Activated CD8-positive, alpha-beta T cell treated with anti-CD3 and anti-CD28 coated beads for 36 hours (primary cell): ENCODE measurements at regions not wholly inside any gene's neighbourhood (a gene's known extent, or its start where the extent isn't known, plus 50 kb on each side); places are given as distances from the start of the nearest gene placed in this dataset.

ENCODE experiments used
- ATAC-seq: fragments of 200-7000 bp; cut with Tn5 transposase; one replicate; pipeline ENCODE4 v1.10.0; 2021; ENCODE audit warnings: mild to moderate bottlenecking, moderate library complexity
- CTCF ChIA-PET: fragments of 350-600 bp; sonication (Branson Sonifier 250); formaldehyde crosslinking; loops from one replicate; lab custom pipeline; 2021; ENCODE audit warnings: antibody characterized with exemption; lab: Charles Lee
- POLR2A ChIA-PET: fragments of 350-600 bp; sonication (Branson Sonifier 250); formaldehyde crosslinking; loops from one replicate; lab custom pipeline; 2021; ENCODE audit warnings: antibody characterized with exemption; lab: Charles Lee
- DNase-seq: peaks from one replicate; pipeline ENCODE4 v3.0.0-alpha.2; 2020
- H3K27ac Mint-ChIP-seq: one replicate; pipeline ENCODE4 v1.8.0; 2021; ENCODE audit warnings: mild to moderate bottlenecking, mixed read lengths
- H3K27me3 Mint-ChIP-seq: one replicate; pipeline ENCODE4 v1.8.0; 2021; ENCODE audit warnings: mixed read lengths
- H3K36me3 Mint-ChIP-seq: one replicate; pipeline ENCODE4 v1.8.0; 2021; ENCODE audit warnings: low read depth, mixed read lengths
- H3K4me1 Mint-ChIP-seq: one replicate; pipeline ENCODE4 v1.8.0; 2021; ENCODE audit warnings: low read depth, mixed read lengths
- H3K4me3 Mint-ChIP-seq: one replicate; pipeline ENCODE4 v1.8.0; 2021; ENCODE audit warnings: mild to moderate bottlenecking, moderate library complexity, mixed read lengths
- H3K9me3 Mint-ChIP-seq: one replicate; pipeline ENCODE4 v1.8.0; 2021; ENCODE audit warnings: mixed read lengths
- intact Hi-C: fragments of 100-400 bp; cut with micrococcal nuclease; formaldehyde crosslinking; loops from one replicate; pipeline ENCODE4 v1.10.0; 2022
- TF ChIP-seq, protein P1 (sequence below): fragments of 200-600 bp; IDR thresholded peaks from one replicate; pipeline ENCODE4 v1.8.0; 2022; ENCODE audit warnings: antibody characterized with exemption, mild to moderate bottlenecking

DNA sequence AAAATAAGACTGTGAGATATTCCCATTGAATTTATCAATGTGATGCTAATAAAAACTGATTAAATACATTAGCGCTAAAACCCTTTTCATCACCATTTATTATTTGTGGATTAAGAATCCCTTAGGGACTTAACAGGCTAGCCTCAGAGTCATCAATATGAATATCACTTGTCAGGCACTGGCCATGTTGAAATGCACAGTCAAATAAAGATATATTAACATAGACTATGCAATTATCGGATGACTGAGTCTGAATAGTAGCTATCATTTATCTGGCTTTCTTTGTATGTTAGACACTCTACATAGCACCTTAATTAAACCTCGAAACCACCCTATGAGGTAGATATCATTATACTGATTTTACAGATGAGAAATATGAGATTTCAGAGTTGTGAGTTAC, 213.6 kb downstream of the RDH14 start:
- H3K4me3 Mint-ChIP-seq: no peak overlapping the region
- TF ChIP-seq, protein P1, sequence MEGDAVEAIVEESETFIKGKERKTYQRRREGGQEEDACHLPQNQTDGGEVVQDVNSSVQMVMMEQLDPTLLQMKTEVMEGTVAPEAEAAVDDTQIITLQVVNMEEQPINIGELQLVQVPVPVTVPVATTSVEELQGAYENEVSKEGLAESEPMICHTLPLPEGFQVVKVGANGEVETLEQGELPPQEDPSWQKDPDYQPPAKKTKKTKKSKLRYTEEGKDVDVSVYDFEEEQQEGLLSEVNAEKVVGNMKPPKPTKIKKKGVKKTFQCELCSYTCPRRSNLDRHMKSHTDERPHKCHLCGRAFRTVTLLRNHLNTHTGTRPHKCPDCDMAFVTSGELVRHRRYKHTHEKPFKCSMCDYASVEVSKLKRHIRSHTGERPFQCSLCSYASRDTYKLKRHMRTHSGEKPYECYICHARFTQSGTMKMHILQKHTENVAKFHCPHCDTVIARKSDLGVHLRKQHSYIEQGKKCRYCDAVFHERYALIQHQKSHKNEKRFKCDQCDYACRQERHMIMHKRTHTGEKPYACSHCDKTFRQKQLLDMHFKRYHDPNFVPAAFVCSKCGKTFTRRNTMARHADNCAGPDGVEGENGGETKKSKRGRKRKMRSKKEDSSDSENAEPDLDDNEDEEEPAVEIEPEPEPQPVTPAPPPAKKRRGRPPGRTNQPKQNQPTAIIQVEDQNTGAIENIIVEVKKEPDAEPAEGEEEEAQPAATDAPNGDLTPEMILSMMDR: no peak
- POLR2A ChIA-PET: no interaction called here
- ATAC-seq: no peak
- no peaks in the 10 kb centered on the region for H3K36me3 Mint-ChIP-seq
- intact Hi-C loops: no loop called here
- CTCF ChIA-PET: no interaction called here
- H3K27ac Mint-ChIP-seq: no peak overlapping the region
- DNase-seq: no peak
- peaks cover 2% of the 10 kb centered on the region for H3K27me3 Mint-ChIP-seq
- H3K9me3 Mint-ChIP-seq: no peaks in the 10 kb centered on the region
- no peaks in the 10 kb centered on the region for H3K4me1 Mint-ChIP-seq

DNA sequence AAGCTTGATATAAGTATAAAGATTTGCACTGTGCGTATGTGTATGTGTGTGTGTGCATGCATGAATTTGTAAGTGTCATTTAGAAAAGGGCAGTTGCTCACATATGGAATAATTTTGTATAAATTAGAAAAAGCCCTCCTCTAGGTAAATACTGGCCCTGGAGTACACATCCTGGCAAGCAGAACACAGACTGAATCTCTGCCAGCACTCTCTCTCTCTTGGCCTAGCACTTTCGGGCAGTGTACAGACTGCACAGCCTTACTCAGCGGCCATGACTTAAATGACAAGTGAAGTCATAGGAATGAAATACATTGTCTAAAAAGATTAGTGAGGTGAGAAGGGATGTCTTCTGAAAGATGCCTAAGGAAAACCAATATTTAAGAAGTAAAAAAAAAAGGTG, 214.1 kb downstream of the RDH14 start:
- Mint-ChIP-seq H3K27me3 (peaks cover 2% of the 10 kb centered on the region), H3K4me1 (no peaks in the 10 kb centered on the region), H3K4me3 (no peak overlapping the region), H3K9me3 (no peaks in the 10 kb centered on the region), H3K36me3 (no peaks in the 10 kb centered on the region), H3K27ac (no peak overlapping the region)
- DNase-seq: no peak
- POLR2A ChIA-PET: no interaction called here
- TF ChIP-seq, protein P1: no peak
- intact Hi-C loops: no loop called here
- CTCF ChIA-PET: no interaction called here
- no peak for ATAC-seq

DNA sequence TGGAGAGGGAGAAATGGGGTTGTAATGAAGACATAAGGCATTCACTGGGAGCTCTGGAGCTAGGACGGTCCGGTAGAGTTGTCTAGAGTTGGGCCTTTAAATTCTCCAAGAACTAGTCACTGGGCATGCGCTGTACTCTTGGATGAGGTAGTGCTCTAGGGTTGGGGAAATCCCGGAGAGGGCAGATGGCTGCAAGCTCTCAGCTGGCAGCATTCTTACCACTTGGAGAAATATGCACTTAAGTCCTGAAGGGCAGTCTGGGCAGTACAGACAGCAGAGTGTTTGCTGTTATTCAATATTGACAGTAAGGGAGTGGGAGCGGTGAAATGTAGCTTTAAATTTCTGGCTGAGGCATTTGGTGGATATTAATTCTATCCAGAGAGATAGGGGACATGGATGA, 214.6 kb downstream of the RDH14 start:
- TF ChIP-seq, protein P1: no peak
- POLR2A ChIA-PET: no interaction called here
- Mint-ChIP-seq H3K27ac (no peak overlapping the region), H3K36me3 (no peaks in the 10 kb centered on the region), H3K4me3 (no peak overlapping the region), H3K4me1 (no peaks in the 10 kb centered on the region), H3K9me3 (no peaks in the 10 kb centered on the region), H3K27me3 (peaks cover 2% of the 10 kb centered on the region)
- ATAC-seq (no peak), DNase-seq (no peak)
- CTCF ChIA-PET: no interaction called here
- intact Hi-C loops: no loop called here

DNA sequence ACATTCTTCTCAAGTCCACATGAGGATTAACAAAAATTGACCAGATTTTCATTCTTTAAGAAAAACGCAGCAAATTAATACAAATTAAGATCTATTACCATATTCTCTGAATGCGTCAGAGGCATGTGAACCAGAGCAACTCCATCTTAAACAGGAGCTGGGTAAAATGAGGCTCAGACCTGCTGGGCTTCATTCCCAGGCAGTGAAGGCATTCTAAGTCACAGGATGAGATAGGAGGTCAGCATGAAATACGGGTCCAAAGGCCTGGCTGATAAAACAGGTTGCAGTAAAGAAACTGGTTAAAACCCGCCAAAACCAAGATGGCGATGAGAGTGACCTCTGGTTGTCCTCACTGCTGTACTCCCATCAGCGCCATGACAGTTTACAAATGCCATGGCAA, 217.6 kb downstream of the RDH14 start:
- Mint-ChIP-seq H3K9me3 (no peaks in the 10 kb centered on the region), H3K4me1 (no peaks in the 10 kb centered on the region), H3K36me3 (no peaks in the 10 kb centered on the region), H3K27ac (no peak overlapping the region), H3K4me3 (no peak overlapping the region), H3K27me3 (peaks cover 4% of the 10 kb centered on the region)
- POLR2A ChIA-PET: no interaction called here
- CTCF ChIA-PET: no interaction called here
- ATAC-seq (no peak), DNase-seq (no peak)
- TF ChIP-seq, protein P1: no peak
- intact Hi-C loops: no loop called here

DNA sequence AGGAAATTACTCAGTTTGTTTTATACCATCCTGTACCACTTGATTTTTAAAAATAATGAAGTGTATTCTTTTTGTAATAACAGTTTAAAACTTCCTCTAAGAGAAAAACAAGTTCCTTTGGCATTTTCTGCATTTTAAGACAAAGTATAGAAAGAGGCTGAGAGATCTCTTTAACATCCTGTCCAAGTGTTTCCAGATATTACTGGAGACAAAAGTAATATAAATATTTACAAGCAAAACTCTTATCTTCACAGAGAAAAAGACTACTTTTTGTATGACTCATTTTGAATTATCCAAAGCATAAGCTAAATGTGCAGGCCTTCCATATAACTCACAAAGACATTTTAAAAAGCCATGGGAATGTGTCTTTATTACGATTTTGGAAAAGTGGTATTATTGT, 221.1 kb downstream of the RDH14 start:
- POLR2A ChIA-PET: no interaction called here
- Mint-ChIP-seq H3K36me3 (no peaks in the 10 kb centered on the region), H3K4me1 (no peaks in the 10 kb centered on the region), H3K9me3 (no peaks in the 10 kb centered on the region), H3K4me3 (no peak overlapping the region), H3K27ac (no peak overlapping the region), H3K27me3 (peaks cover 6% of the 10 kb centered on the region)
- no peak for DNase-seq
- TF ChIP-seq, protein P1: no peak
- no peak for ATAC-seq
- CTCF ChIA-PET: no interaction called here
- intact Hi-C loops: no loop called here
